Karpas-422 (cell line): ENCODE measurements at regions not wholly inside any gene's neighbourhood (a gene's known extent, or its start where the extent isn't known, plus 50 kb on each side); places are given as distances from the start of the nearest gene placed in this dataset.

Source experiments
- DNase-seq: peaks from one replicate; pipeline ENCODE4 v3.0.0-alpha.2; 2015
- H2AFZ ChIP-seq: fragments of 200-600 bp; sonication (generic); 2 replicates; pipeline ENCODE4 v1.6.1; 2014; ENCODE audit warnings: antibody characterized with exemption, low read length, mixed read lengths
- H3K27ac ChIP-seq: fragments of 200-600 bp; sonication (generic); 2 replicates; pipeline ENCODE4 v1.5.1; 2014; ENCODE audit warnings: mild to moderate bottlenecking, low read length, moderate library complexity
- H3K27me3 ChIP-seq: fragments of 200-600 bp; sonication (generic); 2 replicates; pipeline ENCODE4 v1.6.1; 2014; ENCODE audit warnings: low read length, mixed read lengths
- H3K36me3 ChIP-seq: fragments of 200-600 bp; sonication (generic); 2 replicates; pipeline ENCODE4 v1.6.1; 2014; ENCODE audit warnings: low read length, mixed read lengths; ENCODE audit not compliant: insufficient read depth
- H3K4me1 ChIP-seq: fragments of 200-600 bp; sonication (generic); 2 replicates; pipeline ENCODE4 v1.6.1; 2014; ENCODE audit warnings: mild to moderate bottlenecking, low read length, mixed read lengths
- H3K4me2 ChIP-seq: fragments of 200-600 bp; sonication (generic); 2 replicates; pipeline ENCODE4 v1.6.1; 2014; ENCODE audit warnings: low read length, low read depth, mild to moderate bottlenecking; ENCODE audit not compliant: poor library complexity, severe bottlenecking
- H3K4me3 ChIP-seq: fragments of 200-600 bp; sonication (generic); 2 replicates; pipeline ENCODE4 v1.5.1; 2014; ENCODE audit warnings: mild to moderate bottlenecking, antibody characterized with exemption, low read length, mixed read lengths
- H3K79me2 ChIP-seq: fragments of 200-600 bp; sonication (generic); 2 replicates; pipeline ENCODE4 v1.6.1; 2014; ENCODE audit warnings: mild to moderate bottlenecking, low read length, mixed read lengths
- H3K9ac ChIP-seq: fragments of 200-600 bp; sonication (generic); 2 replicates; pipeline ENCODE4 v1.6.0; 2014; ENCODE audit warnings: low read length
- H3K9me2 ChIP-seq: fragments of 200-600 bp; sonication (generic), shearing (Covaris generic); replicated peaks from 2 replicates; pipeline ENCODE4 v1.6.0; 2014; ENCODE audit warnings: mild to moderate bottlenecking, low read length, moderate library complexity; ENCODE audit not compliant: insufficient read depth
- H3K9me3 ChIP-seq: fragments of 300-700, 200-600 bp; sonication (generic); 2 replicates; pipeline ENCODE4 v1.6.1; 2014; ENCODE audit warnings: low read length, mixed read lengths
- H4K20me1 ChIP-seq: fragments of 200-600 bp; sonication (generic); 2 replicates; pipeline ENCODE4 v1.6.1; 2014; ENCODE audit warnings: mild to moderate bottlenecking, antibody characterized with exemption, low read length, low read depth; ENCODE audit not compliant: insufficient read depth

- no peak for DNase-seq
- Histone ChIP-seq H4K20me1 (no peaks in the 10 kb centered on the region), H3K27me3 (no peaks in the 10 kb centered on the region), H2AFZ (no peak overlapping the region), H3K4me3 (no peak overlapping the region), H3K9me3 (no peaks in the 10 kb centered on the region), H3K36me3 (no peaks in the 10 kb centered on the region), H3K27ac (no peak overlapping the region), H3K4me2 (no peak overlapping the region), H3K9ac (no peak overlapping the region), H3K4me1 (no peaks in the 10 kb centered on the region), H3K79me2 (no peaks in the 10 kb centered on the region), H3K9me2 (no peaks in the 10 kb centered on the region)
Observed at GRCh38 chr1:240706150-240706935, 94.4 kb upstream of the GREM2 start.

- Histone ChIP-seq H3K36me3 (no peaks in the 10 kb centered on the region), H3K4me2 (no peak overlapping the region), H3K27me3 (no peaks in the 10 kb centered on the region), H3K9ac (no peak overlapping the region), H3K4me1 (no peaks in the 10 kb centered on the region), H3K79me2 (no peaks in the 10 kb centered on the region), H4K20me1 (no peaks in the 10 kb centered on the region), H3K27ac (no peak overlapping the region), H3K9me3 (no peaks in the 10 kb centered on the region), H2AFZ (no peak overlapping the region), H3K4me3 (no peak overlapping the region), H3K9me2 (no peaks in the 10 kb centered on the region)
- no peak for DNase-seq
Observed at GRCh38 chr1:240705579-240705978, 93.6 kb upstream of the GREM2 start.

- Histone ChIP-seq H2AFZ (no peak overlapping the region), H3K4me2 (no peak overlapping the region), H3K4me1 (no peaks in the 10 kb centered on the region), H3K9ac (no peak overlapping the region), H4K20me1 (no peaks in the 10 kb centered on the region), H3K9me2 (no peaks in the 10 kb centered on the region), H3K36me3 (no peaks in the 10 kb centered on the region), H3K79me2 (no peaks in the 10 kb centered on the region), H3K27me3 (no peaks in the 10 kb centered on the region), H3K27ac (no peak overlapping the region), H3K9me3 (no peaks in the 10 kb centered on the region), H3K4me3 (no peak overlapping the region)
- no peak for DNase-seq
Observed at GRCh38 chr1:240701412-240701811, 89.5 kb upstream of the GREM2 start.

GRCh38 chr1:240695416-240695815 lies 83.5 kb upstream of the GREM2 start:
- H3K36me3 ChIP-seq, result no peaks in the 10 kb centered on the region
- no peaks in the 10 kb centered on the region for H3K79me2 ChIP-seq
- no peaks in the 10 kb centered on the region for H3K9me3 ChIP-seq
- no peaks in the 10 kb centered on the region for H3K27me3 ChIP-seq
- H3K9me2 ChIP-seq, result no peaks in the 10 kb centered on the region
- H3K9ac ChIP-seq, result no peak overlapping the region
- no peaks in the 10 kb centered on the region for H3K4me1 ChIP-seq
- H2AFZ ChIP-seq, result no peak overlapping the region
- no peak overlapping the region for H3K4me2 ChIP-seq
- DNase-seq, result no peak
- no peak overlapping the region for H3K4me3 ChIP-seq
- no peak overlapping the region for H3K27ac ChIP-seq
- no peaks in the 10 kb centered on the region for H4K20me1 ChIP-seq

GRCh38 chr1:240693844-240694243 lies 81.9 kb upstream of the GREM2 start:
- no peak for DNase-seq
- Histone ChIP-seq H3K27me3 (no peaks in the 10 kb centered on the region), H3K9me2 (no peaks in the 10 kb centered on the region), H3K4me1 (no peaks in the 10 kb centered on the region), H3K9ac (no peak overlapping the region), H3K36me3 (no peaks in the 10 kb centered on the region), H3K4me2 (no peak overlapping the region), H4K20me1 (no peaks in the 10 kb centered on the region), H3K79me2 (no peaks in the 10 kb centered on the region), H2AFZ (no peak overlapping the region), H3K9me3 (no peaks in the 10 kb centered on the region), H3K4me3 (no peak overlapping the region), H3K27ac (no peak overlapping the region)

GRCh38 chr1:240693036-240693435 lies 81.1 kb upstream of the GREM2 start:
- H3K9me3 ChIP-seq, result no peaks in the 10 kb centered on the region
- H3K27me3 ChIP-seq, result no peaks in the 10 kb centered on the region
- no peak overlapping the region for H2AFZ ChIP-seq
- H3K36me3 ChIP-seq, result no peaks in the 10 kb centered on the region
- no peaks in the 10 kb centered on the region for H3K4me1 ChIP-seq
- no peak overlapping the region for H3K27ac ChIP-seq
- no peak overlapping the region for H3K4me2 ChIP-seq
- no peaks in the 10 kb centered on the region for H3K79me2 ChIP-seq
- H3K9ac ChIP-seq, result no peak overlapping the region
- no peak for DNase-seq
- no peaks in the 10 kb centered on the region for H4K20me1 ChIP-seq
- H3K9me2 ChIP-seq, result no peaks in the 10 kb centered on the region
- H3K4me3 ChIP-seq, result no peak overlapping the region

- Histone ChIP-seq H3K9me3 (no peaks in the 10 kb centered on the region), H3K79me2 (no peaks in the 10 kb centered on the region), H3K4me1 (peaks cover 4% of the 10 kb centered on the region; the same call in 1 of the 2 replicates), H4K20me1 (no peaks in the 10 kb centered on the region), H3K36me3 (no peaks in the 10 kb centered on the region), H3K4me3 (no peak overlapping the region), H3K9me2 (no peaks in the 10 kb centered on the region), H3K9ac (no peak overlapping the region), H2AFZ (no peak overlapping the region), H3K27ac (no peak overlapping the region), H3K4me2 (no peak overlapping the region), H3K27me3 (no peaks in the 10 kb centered on the region)
- peak; percentile 50 for DNase-seq
Observed at GRCh38 chr1:240691909-240692705, 80.2 kb upstream of the GREM2 start.

GRCh38 chr1:240691501-240691900 lies 79.5 kb upstream of the GREM2 start:
- Histone ChIP-seq H3K9ac (no peak overlapping the region), H3K4me2 (no peak overlapping the region), H2AFZ (no peak overlapping the region), H3K9me2 (no peaks in the 10 kb centered on the region), H3K4me3 (no peak overlapping the region), H4K20me1 (no peaks in the 10 kb centered on the region), H3K27ac (no peak overlapping the region), H3K9me3 (no peaks in the 10 kb centered on the region), H3K4me1 (peaks cover 4% of the 10 kb centered on the region; the same call in 1 of the 2 replicates), H3K27me3 (no peaks in the 10 kb centered on the region), H3K79me2 (no peaks in the 10 kb centered on the region), H3K36me3 (no peaks in the 10 kb centered on the region)
- no peak for DNase-seq
